ENCODE measurements at regions not wholly inside any gene's neighbourhood (a gene's known extent, or its start where the extent isn't known, plus 50 kb on each side); places are given as distances from the start of the nearest gene placed in this dataset.

DNA sequence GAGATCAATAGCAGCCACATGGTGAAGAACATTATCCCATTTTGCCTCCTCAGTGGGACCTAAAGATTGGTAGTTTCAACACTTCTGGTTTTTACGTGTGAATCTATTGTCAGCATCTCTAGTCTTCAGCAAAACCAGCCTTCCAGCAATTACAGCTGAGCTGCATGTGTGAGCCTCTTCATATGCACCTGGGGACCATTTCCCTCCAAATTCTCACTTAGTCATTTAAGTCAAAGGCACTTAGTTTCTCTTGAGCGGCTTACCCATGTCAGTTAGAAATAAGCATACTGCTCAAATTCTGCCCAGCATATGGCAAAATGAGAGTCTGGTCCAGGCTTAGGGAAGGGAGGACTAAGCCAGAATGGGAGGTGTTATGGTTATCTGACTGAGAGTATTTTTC is 99.7 kb upstream of the NXPH2 start:
- TF ChIP-seq POLR2AphosphoS5 (IDR thresholded peaks at IDR 0.05; ENCODE audit: low read depth, low read length) (no peak), POLR2A (IDR thresholded peaks at IDR 0.05; ENCODE audit: low read depth, low read length) (no peak)

All from GM12891 (cell line).